ENCODE measurements at regions not wholly inside any gene's neighbourhood (a gene's known extent, or its start where the extent isn't known, plus 50 kb on each side); places are given as distances from the start of the nearest gene placed in this dataset.

- H3K27me3 ChIP-seq, result no peaks in the 10 kb centered on the region
- no peaks in the 10 kb centered on the region for H3K4me1 ChIP-seq
- H3K9me3 ChIP-seq, result no peaks in the 10 kb centered on the region
- H3K4me3 ChIP-seq, result no peak overlapping the region
- no peaks in the 10 kb centered on the region for H3K36me3 ChIP-seq
- intact Hi-C loops (cut with DNase I; ENCODE audit: low total_unique reads), result no loop called here
- H3K27ac ChIP-seq, result no peak overlapping the region
- no peak for DNase-seq
- TF ChIP-seq POLR2A (IDR thresholded peaks at IDR 0.05), result no peak
- no peak for TF ChIP-seq CTCF (IDR thresholded peaks at IDR 0.05)
Observed at GRCh38 chr3:94221829-94222228, 159.0 kb downstream of the NSUN3 start.

GRCh38 chr3:94225148-94225865 is 162.4 kb downstream of the NSUN3 start:
- H3K4me1 ChIP-seq, result no peaks in the 10 kb centered on the region
- no peak overlapping the region for H3K4me3 ChIP-seq
- TF ChIP-seq CTCF (IDR thresholded peaks at IDR 0.05) (no peak), POLR2A (IDR thresholded peaks at IDR 0.05) (no peak)
- H3K36me3 ChIP-seq, result no peaks in the 10 kb centered on the region
- DNase-seq, result no peak
- intact Hi-C loops (cut with DNase I; ENCODE audit: low total_unique reads), result no loop called here
- no peak overlapping the region for H3K27ac ChIP-seq
- H3K27me3 ChIP-seq, result no peaks in the 10 kb centered on the region
- no peaks in the 10 kb centered on the region for H3K9me3 ChIP-seq

DNA sequence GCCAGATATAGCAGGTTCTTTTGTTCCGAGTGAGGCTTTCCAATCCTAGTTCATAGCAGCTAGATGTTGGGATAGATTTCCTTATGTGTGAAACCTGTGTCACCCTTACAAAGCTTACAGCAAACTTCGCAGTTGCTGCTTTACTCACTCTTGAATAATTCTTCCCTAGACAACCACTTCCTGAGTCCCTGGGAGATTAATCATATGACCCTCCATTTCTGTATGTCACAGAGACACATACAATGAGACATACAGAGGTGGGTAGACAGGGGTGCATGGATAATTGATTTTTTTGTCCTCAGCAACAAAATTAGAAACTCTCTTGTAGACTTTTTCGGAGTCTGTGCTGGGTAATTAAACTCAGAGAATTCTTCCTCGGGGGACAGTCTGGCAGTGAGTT is 163.2 kb downstream of the NSUN3 start:
- no peak for TF ChIP-seq CTCF (IDR thresholded peaks at IDR 0.05)
- no peak for TF ChIP-seq POLR2A (IDR thresholded peaks at IDR 0.05)
- no peaks in the 10 kb centered on the region for H3K27me3 ChIP-seq
- H3K27ac ChIP-seq, result no peak overlapping the region
- intact Hi-C loops (cut with DNase I; ENCODE audit: low total_unique reads), result no loop called here
- H3K9me3 ChIP-seq, result no peaks in the 10 kb centered on the region
- no peak for DNase-seq
- no peaks in the 10 kb centered on the region for H3K36me3 ChIP-seq
- H3K4me3 ChIP-seq, result no peak overlapping the region
- H3K4me1 ChIP-seq, result no peaks in the 10 kb centered on the region

DNA sequence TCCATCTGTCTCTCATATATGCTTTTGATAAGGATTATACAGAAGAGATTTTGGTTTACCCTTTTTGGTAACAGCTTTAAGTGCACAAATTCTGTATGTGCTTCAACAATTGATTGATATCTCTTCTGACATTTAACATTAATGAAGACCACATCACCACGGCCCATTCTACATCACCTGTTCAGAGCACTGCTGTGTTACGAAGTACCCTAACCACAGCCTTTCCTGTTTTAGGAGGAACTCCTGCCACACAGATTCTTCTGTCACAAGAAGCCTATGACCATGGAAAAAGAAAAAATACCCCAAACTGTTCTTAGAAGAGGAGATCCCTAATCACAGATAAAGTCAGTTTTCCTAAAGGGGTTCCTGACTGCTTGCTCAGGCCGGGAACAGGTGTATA is 170.1 kb downstream of the NSUN3 start:
- no peak for TF ChIP-seq CTCF (IDR thresholded peaks at IDR 0.05)
- no peak for TF ChIP-seq POLR2A (IDR thresholded peaks at IDR 0.05)
- DNase-seq, result no peak
- Histone ChIP-seq H3K4me1 (no peaks in the 10 kb centered on the region), H3K4me3 (no peak overlapping the region), H3K27me3 (no peaks in the 10 kb centered on the region), H3K9me3 (no peaks in the 10 kb centered on the region), H3K36me3 (no peaks in the 10 kb centered on the region), H3K27ac (no peak overlapping the region)
- intact Hi-C loops (cut with DNase I; ENCODE audit: low total_unique reads), result no loop called here

GRCh38 chr3:94234177-94234788 is 171.4 kb downstream of the NSUN3 start:
- no peaks in the 10 kb centered on the region for H3K9me3 ChIP-seq
- no peaks in the 10 kb centered on the region for H3K4me1 ChIP-seq
- H3K27ac ChIP-seq, result no peak overlapping the region
- TF ChIP-seq POLR2A (IDR thresholded peaks at IDR 0.05) (no peak), CTCF (IDR thresholded peaks at IDR 0.05) (peak in 2 of 4 experiments; percentile 19 to 32)
- H3K4me3 ChIP-seq, result no peak overlapping the region
- no peak for DNase-seq
- no peaks in the 10 kb centered on the region for H3K27me3 ChIP-seq
- intact Hi-C loops (cut with DNase I; ENCODE audit: low total_unique reads), result no loop called here
- no peaks in the 10 kb centered on the region for H3K36me3 ChIP-seq
